A673 (cell line): ENCODE measurements at regions not wholly inside any gene's neighbourhood (a gene's known extent, or its start where the extent isn't known, plus 50 kb on each side); places are given as distances from the start of the nearest gene placed in this dataset.
"Not testable (repeated sequence)": the region's sequence is repeated elsewhere in the genome, so short reads cannot be mapped to it uniquely, and the experiment has no call there.

ENCODE experiments used
- EZH2 ChIP-seq: fragments of 200-600 bp; sonication (generic); IDR thresholded peaks from 2 replicates; pipeline ENCODE4 v1.6.1; 2017; ENCODE audit warnings: borderline replicate concordance, low read depth, mild to moderate bottlenecking, mixed read lengths, antibody characterized with exemption, low read length; ENCODE audit not compliant: poor library complexity, severe bottlenecking
- TF ChIP-seq, protein P1 (sequence below): fragments of 300-800, 200-600 bp; sonication (generic); conservative IDR thresholded peaks from 2 replicates; pipeline ENCODE4 v1.5.1; 2017; ENCODE audit warnings: low read depth, mild to moderate bottlenecking, antibody characterized with exemption, low read length, moderate library complexity, mixed read lengths

GRCh38 chr2:2580841-2581240, 249.8 kb upstream of the MYT1L start:
- TF ChIP-seq, protein P1, sequence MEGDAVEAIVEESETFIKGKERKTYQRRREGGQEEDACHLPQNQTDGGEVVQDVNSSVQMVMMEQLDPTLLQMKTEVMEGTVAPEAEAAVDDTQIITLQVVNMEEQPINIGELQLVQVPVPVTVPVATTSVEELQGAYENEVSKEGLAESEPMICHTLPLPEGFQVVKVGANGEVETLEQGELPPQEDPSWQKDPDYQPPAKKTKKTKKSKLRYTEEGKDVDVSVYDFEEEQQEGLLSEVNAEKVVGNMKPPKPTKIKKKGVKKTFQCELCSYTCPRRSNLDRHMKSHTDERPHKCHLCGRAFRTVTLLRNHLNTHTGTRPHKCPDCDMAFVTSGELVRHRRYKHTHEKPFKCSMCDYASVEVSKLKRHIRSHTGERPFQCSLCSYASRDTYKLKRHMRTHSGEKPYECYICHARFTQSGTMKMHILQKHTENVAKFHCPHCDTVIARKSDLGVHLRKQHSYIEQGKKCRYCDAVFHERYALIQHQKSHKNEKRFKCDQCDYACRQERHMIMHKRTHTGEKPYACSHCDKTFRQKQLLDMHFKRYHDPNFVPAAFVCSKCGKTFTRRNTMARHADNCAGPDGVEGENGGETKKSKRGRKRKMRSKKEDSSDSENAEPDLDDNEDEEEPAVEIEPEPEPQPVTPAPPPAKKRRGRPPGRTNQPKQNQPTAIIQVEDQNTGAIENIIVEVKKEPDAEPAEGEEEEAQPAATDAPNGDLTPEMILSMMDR, result not testable (repeated sequence)
- TF ChIP-seq EZH2, result not testable (repeated sequence)
